ENCODE measurements at regions not wholly inside any gene's neighbourhood (a gene's known extent, or its start where the extent isn't known, plus 50 kb on each side); places are given as distances from the start of the nearest gene placed in this dataset.

GRCh38 chr2:142218471-142218870 lies 87.7 kb upstream of the LRP1B start:
- no peak for TF ChIP-seq CTCF (IDR thresholded peaks at IDR 0.05 in 8 of 11, conservative IDR thresholded peaks at IDR 0.05 in 3 of 11)
- no peak for TF ChIP-seq POLR2AphosphoS5 (IDR thresholded peaks at IDR 0.05)
- TF ChIP-seq POLR2A (IDR thresholded peaks at IDR 0.05): no peak
